HEK293 (cell line): ENCODE measurements at regions not wholly inside any gene's neighbourhood (a gene's known extent, or its start where the extent isn't known, plus 50 kb on each side); places are given as distances from the start of the nearest gene placed in this dataset.

Source experiments
- CTCF ChIP-seq: fragments of 450-650 bp; formaldehyde crosslinking; IDR thresholded peaks from 2 replicates; pipeline ENCODE4 v1.5.1; 2016; ENCODE audit warnings: missing biosample characterization, missing genetic modification characterization
- KLF1 ChIP-seq: fragments of 450-650 bp; formaldehyde crosslinking; IDR thresholded peaks from 2 replicates; pipeline ENCODE4 v1.5.1; 2016; ENCODE audit warnings: missing biosample characterization, missing genetic modification characterization
- ZBTB49 ChIP-seq: fragments of 450-650 bp; formaldehyde crosslinking; IDR thresholded peaks from 2 replicates; pipeline ENCODE4 v1.5.1; 2016; ENCODE audit warnings: missing biosample characterization, missing genetic modification characterization, low read depth
- ZBTB7A ChIP-seq: fragments of 450-650 bp; formaldehyde crosslinking; IDR thresholded peaks from 2 replicates; pipeline ENCODE4 v1.5.1; 2016; ENCODE audit warnings: low read depth, missing biosample characterization, missing genetic modification characterization
- ZFP37 ChIP-seq: fragments of 450-650 bp; formaldehyde crosslinking; IDR thresholded peaks from 2 replicates; pipeline ENCODE4 v1.5.1; 2016; ENCODE audit warnings: missing biosample characterization, missing genetic modification characterization
- ZNF146 ChIP-seq: fragments of 450-650 bp; formaldehyde crosslinking; IDR thresholded peaks from 2 replicates; pipeline ENCODE4 v1.5.1; 2016; ENCODE audit warnings: missing biosample characterization, missing genetic modification characterization
- ZNF561 ChIP-seq: fragments of 450-650 bp; IDR thresholded peaks from 2 replicates; pipeline ENCODE4 v1.5.1; 2018; ENCODE audit warnings: missing biosample characterization, missing genetic modification characterization, borderline replicate concordance
- ZNF629 ChIP-seq: fragments of 450-650 bp; formaldehyde crosslinking; IDR thresholded peaks from 2 replicates; pipeline ENCODE4 v1.5.1; 2017; ENCODE audit warnings: missing biosample characterization, missing genetic modification characterization
- ZNF677 ChIP-seq: fragments of 450-650 bp; IDR thresholded peaks from 2 replicates; pipeline ENCODE4 v1.5.0; 2018; ENCODE audit warnings: missing biosample characterization, mild to moderate bottlenecking, missing genetic modification characterization, moderate library complexity

- TF ChIP-seq ZNF561 (no peak), ZNF677 (tag by site-specific recombination) (no peak), CTCF (tag by site-specific recombination) (no peak), KLF1 (tag by site-specific recombination) (no peak), ZBTB7A (tag by site-specific recombination) (no peak), ZNF146 (no peak), ZBTB49 (tag by site-specific recombination) (no peak), ZNF629 (tag by site-specific recombination) (no peak), ZFP37 (tag by site-specific recombination) (no peak)
These were observed 319.6 kb downstream of the PIK3C3 start for GRCh38 chr18:42274488-42275137.
